Transverse colon (tissue), 4 donors: ENCODE measurements at regions not wholly inside any gene's neighbourhood (a gene's known extent, or its start where the extent isn't known, plus 50 kb on each side); places are given as distances from the start of the nearest gene placed in this dataset.

Source experiments
- EP300 ChIP-seq: sonication (generic); formaldehyde crosslinking; IDR thresholded peaks from one replicate; pipeline ENCODE4 v1.6.1; 2017; ENCODE audit warnings: antibody characterized with exemption, low read depth
- POLR2A ChIP-seq: fragments of 450-650 bp; IDR thresholded peaks from one replicate; pipeline ENCODE4 v1.6.1; 2016; ENCODE audit warnings: antibody characterized with exemption, mild to moderate bottlenecking, moderate library complexity
- POLR2AphosphoS5 ChIP-seq, 3 donors: sonication (generic); formaldehyde crosslinking; IDR thresholded peaks; one replicate each; pipeline ENCODE4 v1.6.1; 2016; ENCODE audit warnings: antibody characterized with exemption in 3 of 3
- TF ChIP-seq, protein P1 (sequence below), 5 experiments: fragments of 200-600 bp in 3 of 5; fragments of 450-650 bp in 2 of 5; sonication (generic) in 3 of 5; IDR thresholded peaks; 1 replicate in 2 of 5; 2 replicates in 3 of 5; pipeline ENCODE4 v1.5.1; 2016 to 2017; ENCODE audit warnings: antibody characterized with exemption in 5 of 5, inconsistent platforms in 3 of 5, mild to moderate bottlenecking in 2 of 5, moderate library complexity in 1 of 5

- TF ChIP-seq, protein P1, sequence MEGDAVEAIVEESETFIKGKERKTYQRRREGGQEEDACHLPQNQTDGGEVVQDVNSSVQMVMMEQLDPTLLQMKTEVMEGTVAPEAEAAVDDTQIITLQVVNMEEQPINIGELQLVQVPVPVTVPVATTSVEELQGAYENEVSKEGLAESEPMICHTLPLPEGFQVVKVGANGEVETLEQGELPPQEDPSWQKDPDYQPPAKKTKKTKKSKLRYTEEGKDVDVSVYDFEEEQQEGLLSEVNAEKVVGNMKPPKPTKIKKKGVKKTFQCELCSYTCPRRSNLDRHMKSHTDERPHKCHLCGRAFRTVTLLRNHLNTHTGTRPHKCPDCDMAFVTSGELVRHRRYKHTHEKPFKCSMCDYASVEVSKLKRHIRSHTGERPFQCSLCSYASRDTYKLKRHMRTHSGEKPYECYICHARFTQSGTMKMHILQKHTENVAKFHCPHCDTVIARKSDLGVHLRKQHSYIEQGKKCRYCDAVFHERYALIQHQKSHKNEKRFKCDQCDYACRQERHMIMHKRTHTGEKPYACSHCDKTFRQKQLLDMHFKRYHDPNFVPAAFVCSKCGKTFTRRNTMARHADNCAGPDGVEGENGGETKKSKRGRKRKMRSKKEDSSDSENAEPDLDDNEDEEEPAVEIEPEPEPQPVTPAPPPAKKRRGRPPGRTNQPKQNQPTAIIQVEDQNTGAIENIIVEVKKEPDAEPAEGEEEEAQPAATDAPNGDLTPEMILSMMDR (IDR thresholded peaks at IDR 0.05), result no peak
- TF ChIP-seq POLR2A (no peak), EP300 (no peak), POLR2AphosphoS5 (IDR thresholded peaks at IDR 0.05) (no peak)
These were observed 1519.6 kb downstream of the OTOL1 start for GRCh38 chr3:163016251-163016650.
